Keratinocyte (primary cell): ENCODE measurements at regions not wholly inside any gene's neighbourhood (a gene's known extent, or its start where the extent isn't known, plus 50 kb on each side); places are given as distances from the start of the nearest gene placed in this dataset.

ENCODE experiments used
- DNase-seq: peaks from one replicate; pipeline ENCODE4 v3.0.0-alpha.2; 2011; ENCODE audit warnings: low read depth, missing footprints, low spot score
- FAIRE-seq: peaks from 2 replicates; lab custom pipeline; 2011; peaks lifted over from hg19 to GRCh38; lab: Jason Lieb, UNC
- H2AFZ ChIP-seq: 2 replicates; pipeline ENCODE4 v1.6.0; 2012; ENCODE audit warnings: low read length, control low read depth, inconsistent platforms; ENCODE audit not compliant: control insufficient read depth
- H3K27ac ChIP-seq: 2 replicates; pipeline ENCODE4 v1.5.1; 2011; ENCODE audit warnings: low read length; ENCODE audit not compliant: control insufficient read depth, insufficient read depth
- H3K27me3 ChIP-seq: 3 replicates; pipeline ENCODE4 v1.6.0; 2011; ENCODE audit warnings: low read length; ENCODE audit not compliant: control insufficient read depth, insufficient read depth; ENCODE audit errors: extremely low read depth
- H3K36me3 ChIP-seq, 2 experiments: 2 replicates in 1 of 2; 3 replicates in 1 of 2; pipeline ENCODE4 v1.5.1; 2011; ENCODE audit warnings: low read length in 2 of 2, mild to moderate bottlenecking in 1 of 2; ENCODE audit not compliant: control insufficient read depth in 2 of 2, insufficient read depth in 2 of 2; ENCODE audit errors: extremely low read depth in 1 of 2
- H3K4me1 ChIP-seq: 3 replicates; pipeline ENCODE4 v1.5.1; 2011; ENCODE audit warnings: low read length; ENCODE audit not compliant: control insufficient read depth, insufficient read depth; ENCODE audit errors: extremely low read depth
- H3K4me2 ChIP-seq: 3 replicates; pipeline ENCODE4 v1.6.0; 2011; ENCODE audit warnings: low read depth, low read length; ENCODE audit not compliant: control insufficient read depth, insufficient read depth; ENCODE audit errors: extremely low read depth
- H3K4me3 ChIP-seq, 3 experiments: fragments of 200-600 bp in 1 of 3; sonication (generic) in 1 of 3; 2 replicates in 2 of 3; 3 replicates in 1 of 3; pipeline ENCODE4 v1.5.1; 2011 to 2016; ENCODE audit warnings: low read length in 3 of 3, mild to moderate bottlenecking in 3 of 3, control low read depth in 2 of 3, inconsistent platforms in 1 of 3, low read depth in 1 of 3, mixed read lengths in 1 of 3, mixed run types in 1 of 3, moderate library complexity in 1 of 3; ENCODE audit not compliant: control insufficient read depth in 2 of 3, insufficient read depth in 2 of 3; ENCODE audit errors: extremely low read depth in 1 of 3
- H3K79me2 ChIP-seq: 2 replicates; pipeline ENCODE4 v1.6.0; 2012; ENCODE audit warnings: low read length; ENCODE audit not compliant: control insufficient read depth, insufficient read depth
- H3K9ac ChIP-seq: 3 replicates; pipeline ENCODE4 v1.6.0; 2011; ENCODE audit warnings: low read length; ENCODE audit not compliant: control insufficient read depth, insufficient read depth; ENCODE audit errors: extremely low read depth
- H3K9me1 ChIP-seq: 3 replicates; pipeline ENCODE4 v1.6.0; 2011; ENCODE audit warnings: low read length; ENCODE audit not compliant: control insufficient read depth, insufficient read depth; ENCODE audit errors: extremely low read depth
- H3K9me3 ChIP-seq: 2 replicates; pipeline ENCODE4 v1.5.1; 2012; ENCODE audit warnings: low read depth, low read length; ENCODE audit not compliant: control insufficient read depth
- H4K20me1 ChIP-seq: 3 replicates; pipeline ENCODE4 v1.6.0; 2011; ENCODE audit warnings: low read length; ENCODE audit not compliant: control insufficient read depth, insufficient read depth; ENCODE audit errors: extremely low read depth
- CTCF ChIP-seq, 3 experiments: IDR thresholded peaks in 1 of 3; conservative IDR thresholded peaks in 1 of 3; optimal IDR thresholded peaks in 1 of 3; 2 replicates in 2 of 3; 3 replicates in 1 of 3; pipeline versions ENCODE3 to v1.5.1; 2011; ENCODE audit warnings: low read length in 3 of 3, mild to moderate bottlenecking in 3 of 3, moderate library complexity in 2 of 3, control low read depth in 1 of 3, inconsistent platforms in 1 of 3; ENCODE audit not compliant: insufficient read depth in 2 of 3; ENCODE audit errors: extremely low read depth in 1 of 3
- EZH2 ChIP-seq: IDR thresholded peaks from one replicate; pipeline ENCODE4 v1.6.1; 2012; ENCODE audit warnings: inconsistent platforms, mild to moderate bottlenecking, low read length, moderate library complexity
- dilution Hi-C: fragments of 300-500 bp; cut with MboI; formaldehyde crosslinking; loops from one replicate; pipeline ENCODE4 v1.7.0; 2020; ENCODE audit warnings: low sequenced_read_pairs; ENCODE audit not compliant: extremely low pct_ligation_motif_present

- Histone ChIP-seq H3K36me3 (no peaks in the 10 kb centered on the region), H3K9ac (no peak overlapping the region), H3K4me1 (no peaks in the 10 kb centered on the region), H4K20me1 (no peaks in the 10 kb centered on the region), H3K9me1 (no peaks in the 10 kb centered on the region), H3K79me2 (no peaks in the 10 kb centered on the region), H3K4me2 (no peak overlapping the region), H3K4me3 (no peak overlapping the region), H3K9me3 (peaks cover 6% of the 10 kb centered on the region), H3K27ac (no peak overlapping the region), H3K27me3 (no peaks in the 10 kb centered on the region), H2AFZ (no peak overlapping the region)
- dilution Hi-C loops = no loop called here
- FAIRE-seq (no peak), DNase-seq (no peak)
- TF ChIP-seq EZH2 (no peak), CTCF (optimal IDR thresholded peaks at IDR 0.05 in 1 of 3, IDR thresholded peaks at IDR 0.05 in 1 of 3, conservative IDR thresholded peaks at IDR 0.05 in 1 of 3; ENCODE audit: extremely low read depth in 1 of 3, insufficient read depth in 2 of 3, low read length in 3 of 3) (no peak)
Observed at GRCh38 chr19:28037186-28037585, 1175.8 kb downstream of the UQCRFS1 start.

GRCh38 chr19:28036486-28036885, 1176.5 kb downstream of the UQCRFS1 start:
- dilution Hi-C loops = no loop called here
- Histone ChIP-seq H3K9me3 (peaks cover 6% of the 10 kb centered on the region), H3K4me1 (no peaks in the 10 kb centered on the region), H3K9ac (no peak overlapping the region), H3K4me3 (no peak overlapping the region), H3K27me3 (no peaks in the 10 kb centered on the region), H3K4me2 (no peak overlapping the region), H3K9me1 (no peaks in the 10 kb centered on the region), H3K27ac (no peak overlapping the region), H2AFZ (no peak overlapping the region), H3K79me2 (no peaks in the 10 kb centered on the region), H3K36me3 (no peaks in the 10 kb centered on the region), H4K20me1 (no peaks in the 10 kb centered on the region)
- TF ChIP-seq EZH2 (no peak), CTCF (optimal IDR thresholded peaks at IDR 0.05 in 1 of 3, IDR thresholded peaks at IDR 0.05 in 1 of 3, conservative IDR thresholded peaks at IDR 0.05 in 1 of 3; ENCODE audit: extremely low read depth in 1 of 3, insufficient read depth in 2 of 3, low read length in 3 of 3) (no peak)
- no peak for FAIRE-seq
- no peak for DNase-seq
